K562 (cell line): ENCODE measurements at regions not wholly inside any gene's neighbourhood (a gene's known extent, or its start where the extent isn't known, plus 50 kb on each side); places are given as distances from the start of the nearest gene placed in this dataset.
A peak's percentile ranks its signal among the peaks of the same experiment; 100 is the strongest.

Experiments used
- HLTF ChIP-seq: fragments of 450-650 bp; IDR thresholded peaks from 2 replicates; pipeline ENCODE4 v1.6.1; 2016
- KLF16 ChIP-seq: IDR thresholded peaks from 2 replicates; pipeline ENCODE4 v1.6.1; 2016; ENCODE audit warnings: antibody characterized with exemption
- MAFK ChIP-seq: IDR thresholded peaks from 2 replicates; pipeline ENCODE4 v1.6.1; 2011; ENCODE audit warnings: low read length, improper control_type of control experiment
- MAZ ChIP-seq, 2 experiments: fragments of 450-650 bp in 1 of 2; sonication (generic) in 1 of 2; formaldehyde crosslinking; IDR thresholded peaks in 1 of 2; conservative IDR thresholded peaks in 1 of 2; 2 replicates each; pipeline versions ENCODE4 v1.4.0 to v1.5.0; 2020; ENCODE audit warnings: mild to moderate bottlenecking in 1 of 2, missing genetic modification reagents in 1 of 2
- MBD2 ChIP-seq: sonication (generic); IDR thresholded peaks from 2 replicates; pipeline ENCODE4 v1.6.1; 2016; ENCODE audit warnings: low read depth, borderline replicate concordance
- PTTG1 ChIP-seq: fragments of 450-650 bp; IDR thresholded peaks from 2 replicates; pipeline ENCODE4 v1.6.1; 2016; ENCODE audit warnings: low read depth, mild to moderate bottlenecking, missing genetic modification characterization, missing compliant biosample characterization
- SIN3A ChIP-seq, 2 experiments: fragments of 150-350 bp in 1 of 2; IDR thresholded peaks; 2 replicates each; pipeline ENCODE4 v1.6.1; 2011 to 2016; ENCODE audit warnings: borderline replicate concordance in 2 of 2, low read depth in 2 of 2, low read length in 2 of 2, mild to moderate bottlenecking in 2 of 2, moderate library complexity in 2 of 2; ENCODE audit not compliant: control insufficient read depth in 1 of 2
- SIN3B ChIP-seq: fragments of 450-650 bp; IDR thresholded peaks from 2 replicates; pipeline ENCODE4 v1.6.1; 2017; ENCODE audit warnings: low read depth, mild to moderate bottlenecking, moderate library complexity
- SMARCC2 ChIP-seq: fragments of 450-650 bp; IDR thresholded peaks from 2 replicates; pipeline ENCODE4 v1.6.1; 2017; ENCODE audit warnings: antibody characterized with exemption, moderate library complexity, mild to moderate bottlenecking, low read depth
- ZC3H11A ChIP-seq: IDR thresholded peaks from 2 replicates; pipeline ENCODE4 v1.6.1; 2012; ENCODE audit warnings: low read depth, low read length, improper control_type of control experiment
- ZNF175 ChIP-seq: fragments of 200-800 bp; sonication (Bioruptor generic); IDR thresholded peaks from 2 replicates; pipeline ENCODE4 v1.6.1; 2016; ENCODE audit warnings: low read depth, mild to moderate bottlenecking, missing genetic modification characterization, missing compliant biosample characterization
- ZNF696 ChIP-seq: fragments of 250-450 bp; sonication (Bioruptor Pico); conservative IDR thresholded peaks from 2 replicates; pipeline ENCODE4 v1.4.0; 2020; ENCODE audit warnings: mild to moderate bottlenecking, moderate library complexity
- ZNF780A ChIP-seq: fragments of 250-450 bp; sonication (Bioruptor Pico); IDR thresholded peaks from 2 replicates; pipeline ENCODE4 v1.5.0; 2021; ENCODE audit warnings: mild to moderate bottlenecking
- ZNF785 ChIP-seq: fragments of 250-450 bp; sonication (Bioruptor Pico); IDR thresholded peaks from 2 replicates; pipeline ENCODE4 v1.4.0; 2020; ENCODE audit warnings: mild to moderate bottlenecking
- TF ChIP-seq, protein P1 (sequence below): fragments of 200-600 bp; sonication (generic); IDR thresholded peaks from one replicate; pipeline ENCODE4 v1.6.1; 2012; ENCODE audit warnings: mild to moderate bottlenecking, low read depth, low read length, inconsistent platforms
- TF ChIP-seq, protein P2 (sequence below): fragments of 450-650 bp; IDR thresholded peaks from 2 replicates; pipeline ENCODE4 v1.6.1; 2016; ENCODE audit warnings: antibody characterized with exemption

GRCh38 chr9:129476821-129477611 lies 143.9 kb downstream of the C9orf50 start (continued):
- TF ChIP-seq, protein P1, sequence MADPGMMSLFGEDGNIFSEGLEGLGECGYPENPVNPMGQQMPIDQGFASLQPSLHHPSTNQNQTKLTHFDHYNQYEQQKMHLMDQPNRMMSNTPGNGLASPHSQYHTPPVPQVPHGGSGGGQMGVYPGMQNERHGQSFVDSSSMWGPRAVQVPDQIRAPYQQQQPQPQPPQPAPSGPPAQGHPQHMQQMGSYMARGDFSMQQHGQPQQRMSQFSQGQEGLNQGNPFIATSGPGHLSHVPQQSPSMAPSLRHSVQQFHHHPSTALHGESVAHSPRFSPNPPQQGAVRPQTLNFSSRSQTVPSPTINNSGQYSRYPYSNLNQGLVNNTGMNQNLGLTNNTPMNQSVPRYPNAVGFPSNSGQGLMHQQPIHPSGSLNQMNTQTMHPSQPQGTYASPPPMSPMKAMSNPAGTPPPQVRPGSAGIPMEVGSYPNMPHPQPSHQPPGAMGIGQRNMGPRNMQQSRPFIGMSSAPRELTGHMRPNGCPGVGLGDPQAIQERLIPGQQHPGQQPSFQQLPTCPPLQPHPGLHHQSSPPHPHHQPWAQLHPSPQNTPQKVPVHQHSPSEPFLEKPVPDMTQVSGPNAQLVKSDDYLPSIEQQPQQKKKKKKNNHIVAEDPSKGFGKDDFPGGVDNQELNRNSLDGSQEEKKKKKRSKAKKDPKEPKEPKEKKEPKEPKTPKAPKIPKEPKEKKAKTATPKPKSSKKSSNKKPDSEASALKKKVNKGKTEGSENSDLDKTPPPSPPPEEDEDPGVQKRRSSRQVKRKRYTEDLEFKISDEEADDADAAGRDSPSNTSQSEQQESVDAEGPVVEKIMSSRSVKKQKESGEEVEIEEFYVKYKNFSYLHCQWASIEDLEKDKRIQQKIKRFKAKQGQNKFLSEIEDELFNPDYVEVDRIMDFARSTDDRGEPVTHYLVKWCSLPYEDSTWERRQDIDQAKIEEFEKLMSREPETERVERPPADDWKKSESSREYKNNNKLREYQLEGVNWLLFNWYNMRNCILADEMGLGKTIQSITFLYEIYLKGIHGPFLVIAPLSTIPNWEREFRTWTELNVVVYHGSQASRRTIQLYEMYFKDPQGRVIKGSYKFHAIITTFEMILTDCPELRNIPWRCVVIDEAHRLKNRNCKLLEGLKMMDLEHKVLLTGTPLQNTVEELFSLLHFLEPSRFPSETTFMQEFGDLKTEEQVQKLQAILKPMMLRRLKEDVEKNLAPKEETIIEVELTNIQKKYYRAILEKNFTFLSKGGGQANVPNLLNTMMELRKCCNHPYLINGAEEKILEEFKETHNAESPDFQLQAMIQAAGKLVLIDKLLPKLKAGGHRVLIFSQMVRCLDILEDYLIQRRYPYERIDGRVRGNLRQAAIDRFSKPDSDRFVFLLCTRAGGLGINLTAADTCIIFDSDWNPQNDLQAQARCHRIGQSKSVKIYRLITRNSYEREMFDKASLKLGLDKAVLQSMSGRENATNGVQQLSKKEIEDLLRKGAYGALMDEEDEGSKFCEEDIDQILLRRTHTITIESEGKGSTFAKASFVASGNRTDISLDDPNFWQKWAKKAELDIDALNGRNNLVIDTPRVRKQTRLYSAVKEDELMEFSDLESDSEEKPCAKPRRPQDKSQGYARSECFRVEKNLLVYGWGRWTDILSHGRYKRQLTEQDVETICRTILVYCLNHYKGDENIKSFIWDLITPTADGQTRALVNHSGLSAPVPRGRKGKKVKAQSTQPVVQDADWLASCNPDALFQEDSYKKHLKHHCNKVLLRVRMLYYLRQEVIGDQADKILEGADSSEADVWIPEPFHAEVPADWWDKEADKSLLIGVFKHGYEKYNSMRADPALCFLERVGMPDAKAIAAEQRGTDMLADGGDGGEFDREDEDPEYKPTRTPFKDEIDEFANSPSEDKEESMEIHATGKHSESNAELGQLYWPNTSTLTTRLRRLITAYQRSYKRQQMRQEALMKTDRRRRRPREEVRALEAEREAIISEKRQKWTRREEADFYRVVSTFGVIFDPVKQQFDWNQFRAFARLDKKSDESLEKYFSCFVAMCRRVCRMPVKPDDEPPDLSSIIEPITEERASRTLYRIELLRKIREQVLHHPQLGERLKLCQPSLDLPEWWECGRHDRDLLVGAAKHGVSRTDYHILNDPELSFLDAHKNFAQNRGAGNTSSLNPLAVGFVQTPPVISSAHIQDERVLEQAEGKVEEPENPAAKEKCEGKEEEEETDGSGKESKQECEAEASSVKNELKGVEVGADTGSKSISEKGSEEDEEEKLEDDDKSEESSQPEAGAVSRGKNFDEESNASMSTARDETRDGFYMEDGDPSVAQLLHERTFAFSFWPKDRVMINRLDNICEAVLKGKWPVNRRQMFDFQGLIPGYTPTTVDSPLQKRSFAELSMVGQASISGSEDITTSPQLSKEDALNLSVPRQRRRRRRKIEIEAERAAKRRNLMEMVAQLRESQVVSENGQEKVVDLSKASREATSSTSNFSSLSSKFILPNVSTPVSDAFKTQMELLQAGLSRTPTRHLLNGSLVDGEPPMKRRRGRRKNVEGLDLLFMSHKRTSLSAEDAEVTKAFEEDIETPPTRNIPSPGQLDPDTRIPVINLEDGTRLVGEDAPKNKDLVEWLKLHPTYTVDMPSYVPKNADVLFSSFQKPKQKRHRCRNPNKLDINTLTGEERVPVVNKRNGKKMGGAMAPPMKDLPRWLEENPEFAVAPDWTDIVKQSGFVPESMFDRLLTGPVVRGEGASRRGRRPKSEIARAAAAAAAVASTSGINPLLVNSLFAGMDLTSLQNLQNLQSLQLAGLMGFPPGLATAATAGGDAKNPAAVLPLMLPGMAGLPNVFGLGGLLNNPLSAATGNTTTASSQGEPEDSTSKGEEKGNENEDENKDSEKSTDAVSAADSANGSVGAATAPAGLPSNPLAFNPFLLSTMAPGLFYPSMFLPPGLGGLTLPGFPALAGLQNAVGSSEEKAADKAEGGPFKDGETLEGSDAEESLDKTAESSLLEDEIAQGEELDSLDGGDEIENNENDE, result no peak
- TF ChIP-seq, protein P2, sequence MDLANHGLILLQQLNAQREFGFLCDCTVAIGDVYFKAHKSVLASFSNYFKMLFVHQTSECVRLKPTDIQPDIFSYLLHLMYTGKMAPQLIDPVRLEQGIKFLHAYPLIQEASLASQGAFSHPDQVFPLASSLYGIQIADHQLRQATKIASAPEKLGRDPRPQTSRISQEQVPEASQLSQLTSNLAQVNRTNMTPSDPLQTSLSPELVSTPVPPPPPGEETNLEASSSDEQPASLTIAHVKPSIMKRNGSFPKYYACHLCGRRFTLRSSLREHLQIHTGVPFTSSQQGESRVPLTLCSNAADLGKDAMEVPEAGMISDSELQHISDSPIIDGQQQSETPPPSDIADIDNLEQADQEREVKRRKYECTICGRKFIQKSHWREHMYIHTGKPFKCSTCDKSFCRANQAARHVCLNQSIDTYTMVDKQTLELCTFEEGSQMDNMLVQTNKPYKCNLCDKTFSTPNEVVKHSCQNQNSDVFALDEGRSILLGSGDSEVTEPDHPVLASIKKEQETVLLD, result no peak
- no peak for TF ChIP-seq SIN3A (IDR thresholded peaks at IDR 0.05; ENCODE audit: borderline replicate concordance in 2 of 2, control insufficient read depth in 1 of 2, low read depth in 2 of 2, low read length in 2 of 2)
- no peak for TF ChIP-seq ZNF780A (CRISPR knock-in tag)
- no peak for TF ChIP-seq SIN3B
- TF ChIP-seq SMARCC2, result peak; percentile 73
- TF ChIP-seq ZNF696 (CRISPR knock-in tag), result no peak
- no peak for TF ChIP-seq PTTG1 (tag)
- TF ChIP-seq ZNF175 (CRISPR knock-in tag), result no peak
- no peak for TF ChIP-seq MBD2
- TF ChIP-seq MAZ (CRISPR knock-in tag; conservative IDR thresholded peaks at IDR 0.05 in 1 of 2, IDR thresholded peaks at IDR 0.05 in 1 of 2), result peak in 1 of 2 experiments; percentile 25; a peak in 1 of 4 replicates
- TF ChIP-seq MAFK, result peak; percentile 94
- no peak for TF ChIP-seq ZNF785
- no peak for TF ChIP-seq ZC3H11A
- no peak for TF ChIP-seq HLTF
- no peak for TF ChIP-seq KLF16
